Activated T-helper 9 cell treated with anti-CD3 and anti-CD28 coated beads, Interleukin-2, amount 50 U/mL, for 16 hours (primary cell): ENCODE measurements at regions not wholly inside any gene's neighbourhood (a gene's known extent, or its start where the extent isn't known, plus 50 kb on each side); places are given as distances from the start of the nearest gene placed in this dataset.

Source experiments
- DNase-seq: peaks from one replicate; pipeline ENCODE4 v3.0.0-alpha.2; 2020; ENCODE audit warnings: low read depth

DNA sequence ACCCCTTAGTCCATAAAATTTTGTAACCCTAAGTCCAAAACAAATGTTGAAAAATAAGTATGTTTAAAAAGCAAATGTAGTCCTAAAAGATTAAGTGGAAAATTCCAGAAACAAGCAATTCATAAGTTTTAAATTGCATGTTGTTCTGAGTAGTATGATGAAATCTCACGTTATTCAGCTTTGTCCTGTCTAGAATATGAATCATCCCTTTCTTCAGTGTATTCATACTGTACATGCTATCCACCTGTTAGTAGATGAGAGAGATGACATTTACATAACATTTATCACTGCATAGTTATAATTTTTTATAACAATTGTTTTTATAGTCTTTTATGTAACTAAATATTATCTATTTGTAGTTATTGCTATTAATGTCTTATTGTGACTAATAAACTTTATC lies 622.3 kb upstream of the CHORDC1 start:
- DNase-seq, result no peak

DNA sequence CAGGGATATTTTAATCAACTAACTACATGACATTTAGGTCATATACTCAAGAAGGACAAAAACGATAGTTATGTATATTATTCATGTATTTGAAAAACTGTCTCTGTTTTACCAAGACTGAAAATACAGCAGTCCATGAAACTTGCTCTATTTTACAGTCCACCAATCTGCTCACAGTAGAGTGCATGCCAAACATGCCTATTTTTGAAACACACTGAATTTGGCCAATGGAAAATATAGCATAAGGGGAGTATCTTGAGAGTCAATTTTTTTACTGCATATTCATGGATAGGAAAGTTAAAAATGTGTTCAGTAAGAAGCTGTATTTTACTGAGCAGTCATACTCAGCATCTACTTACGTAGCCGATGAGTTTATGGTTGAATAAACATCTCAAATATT lies 621.2 kb upstream of the CHORDC1 start:
- no peak for DNase-seq

DNA sequence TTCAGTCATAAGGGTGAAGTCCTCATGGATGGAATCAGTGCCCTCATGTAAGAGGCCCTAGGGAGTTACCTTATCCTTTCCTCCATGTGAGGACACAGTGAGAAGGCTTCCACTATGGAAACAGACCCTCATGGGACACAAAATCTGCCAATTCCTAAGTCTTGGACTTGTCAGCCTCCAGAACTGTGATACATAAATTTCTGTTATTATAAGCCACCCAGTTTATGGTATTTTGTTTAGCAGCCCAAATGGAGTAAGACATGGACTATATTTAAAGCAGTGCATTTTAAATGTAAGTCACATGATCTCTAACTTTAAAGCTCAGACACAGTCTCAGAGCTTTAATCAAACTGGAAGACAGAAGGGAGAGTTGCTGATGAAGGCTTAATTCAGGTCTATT lies 619.8 kb upstream of the CHORDC1 start:
- no peak for DNase-seq

DNA sequence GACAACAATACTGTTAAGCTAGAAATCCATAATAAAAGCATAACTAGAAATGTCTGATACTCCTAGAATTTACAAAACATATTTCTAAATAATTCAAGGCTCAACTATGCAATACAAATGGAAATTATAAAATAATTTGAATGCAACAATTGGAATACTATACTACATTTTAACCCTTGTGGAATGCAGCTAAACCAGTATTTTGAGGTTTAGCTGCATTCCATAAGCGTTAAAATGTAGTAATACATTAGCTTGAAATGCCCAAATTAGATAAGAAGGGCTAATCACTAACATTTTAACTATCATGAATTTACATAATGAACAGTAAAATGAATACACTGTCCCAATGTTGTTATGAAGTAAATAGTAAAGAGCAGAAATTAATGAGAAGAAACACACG lies 617.2 kb upstream of the CHORDC1 start:
- no peak for DNase-seq

DNA sequence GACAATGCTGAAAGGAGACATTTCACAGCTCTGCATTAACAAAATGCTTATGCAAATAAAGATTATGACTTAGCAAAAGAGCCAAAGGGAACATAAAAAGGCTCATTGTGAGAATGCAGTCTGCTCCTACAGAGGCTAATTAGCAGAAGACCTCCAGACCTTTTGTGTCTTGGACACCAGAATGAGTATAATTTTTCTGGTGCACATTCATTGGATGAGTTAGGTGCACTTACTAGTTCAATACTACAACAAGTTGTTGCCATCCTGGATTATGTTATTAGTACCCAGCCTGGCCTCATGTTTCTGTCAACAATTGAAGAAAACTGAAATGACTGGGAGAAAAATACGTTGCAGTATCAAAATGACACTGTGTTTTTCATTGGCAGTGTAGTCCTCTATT lies 613.2 kb upstream of the CHORDC1 start:
- DNase-seq, result no peak

DNA sequence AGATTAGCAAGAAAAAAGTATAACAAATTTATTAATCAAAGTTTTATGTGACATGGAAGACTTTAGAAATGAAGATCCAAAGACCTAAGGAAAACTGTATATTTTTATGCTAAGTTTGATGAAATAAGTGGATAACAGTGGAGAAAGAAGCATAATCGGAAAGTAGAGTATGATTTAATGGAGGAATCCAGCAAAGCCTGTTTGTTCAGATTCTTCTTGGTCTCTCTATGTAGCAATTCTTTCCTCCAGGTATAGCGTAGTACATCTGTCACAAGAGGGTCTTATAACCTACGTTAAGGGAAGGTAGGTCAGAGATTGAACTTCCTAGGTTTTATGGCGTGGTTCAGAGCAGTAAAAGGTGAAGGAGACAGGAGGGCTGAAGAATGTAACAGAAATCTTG lies 600.6 kb upstream of the CHORDC1 start:
- no peak for DNase-seq

DNA sequence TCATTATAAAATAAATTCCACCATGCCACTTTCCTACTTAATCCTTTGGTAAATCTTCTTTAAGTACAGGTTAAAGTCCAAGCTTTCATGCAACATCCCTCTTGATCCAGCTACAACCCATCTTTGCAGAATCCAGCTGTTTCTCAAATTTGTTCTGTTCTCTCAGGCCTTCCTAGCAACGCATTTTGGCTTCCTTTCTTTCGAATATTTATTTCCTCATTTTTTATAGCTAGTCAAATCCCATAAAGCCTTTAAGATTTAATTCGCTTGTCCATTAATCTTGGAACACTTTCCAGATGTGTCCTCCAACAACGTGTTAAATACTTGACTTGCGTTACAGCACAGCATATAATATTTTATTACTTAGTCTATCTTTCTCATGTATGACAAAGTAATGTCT lies 600.1 kb upstream of the CHORDC1 start:
- DNase-seq, result no peak

DNA sequence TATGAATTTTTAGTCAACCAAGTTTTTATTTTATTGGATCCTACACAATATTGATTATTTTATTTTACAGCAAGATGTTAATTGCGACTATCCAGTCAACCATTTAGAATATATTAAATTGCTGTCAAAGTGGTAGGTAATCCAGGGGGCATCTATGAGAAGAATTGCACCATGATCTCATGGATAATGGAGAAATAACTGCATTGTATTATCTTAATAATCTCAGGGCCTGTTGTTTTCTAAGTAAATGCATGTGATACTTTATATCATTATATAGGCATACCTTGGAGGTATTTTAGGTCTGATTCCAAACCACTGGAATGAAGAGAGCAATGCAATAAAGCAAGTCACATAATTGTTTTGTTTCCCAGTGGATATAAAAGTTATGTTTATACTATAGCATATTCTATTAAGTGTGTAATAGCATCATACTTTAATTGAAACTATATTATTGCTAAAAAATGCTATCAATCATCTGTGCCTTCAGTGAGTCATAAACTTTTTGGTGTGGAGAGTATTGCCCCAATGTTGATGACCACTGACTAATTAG lies 595.4 kb upstream of the CHORDC1 start:
- DNase-seq, result no peak

DNA sequence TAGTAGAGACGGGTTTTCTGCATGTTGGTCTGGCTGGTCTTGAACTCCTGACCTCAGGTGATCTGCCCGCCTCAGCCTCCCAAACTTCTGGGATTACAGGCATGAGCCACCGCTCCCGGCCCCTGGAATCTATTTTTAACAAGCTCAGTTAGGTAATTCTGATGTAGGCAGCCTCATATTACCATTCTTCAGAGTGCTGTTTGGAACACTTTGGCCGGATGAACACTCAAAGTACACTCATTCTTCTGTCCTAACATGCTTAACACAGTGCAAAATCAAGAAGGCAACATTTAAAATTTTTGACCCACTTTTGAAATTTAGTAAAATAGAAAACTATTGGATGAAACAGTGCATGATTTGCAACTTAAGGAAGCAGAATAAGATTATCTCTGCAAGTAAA lies 586.7 kb upstream of the CHORDC1 start:
- no peak for DNase-seq

DNA sequence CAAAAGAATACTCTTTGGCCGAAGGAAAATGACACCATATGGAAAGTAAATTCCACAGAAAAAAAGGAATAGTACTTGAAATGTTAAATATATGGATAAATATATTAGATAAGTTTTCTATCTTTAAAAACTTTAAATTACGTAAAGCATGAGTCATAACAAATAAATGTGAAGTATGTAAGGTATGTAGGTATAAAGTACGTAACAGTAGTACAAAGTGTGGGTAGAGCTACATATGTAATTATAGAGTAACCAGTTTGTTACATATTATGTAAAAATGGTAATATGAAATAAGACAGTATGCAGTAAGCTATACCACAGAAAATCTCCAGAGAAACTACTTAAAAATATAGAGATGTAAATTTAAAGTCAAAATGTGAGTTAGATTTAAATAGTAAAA lies 582.3 kb upstream of the CHORDC1 start:
- DNase-seq, result no peak

DNA sequence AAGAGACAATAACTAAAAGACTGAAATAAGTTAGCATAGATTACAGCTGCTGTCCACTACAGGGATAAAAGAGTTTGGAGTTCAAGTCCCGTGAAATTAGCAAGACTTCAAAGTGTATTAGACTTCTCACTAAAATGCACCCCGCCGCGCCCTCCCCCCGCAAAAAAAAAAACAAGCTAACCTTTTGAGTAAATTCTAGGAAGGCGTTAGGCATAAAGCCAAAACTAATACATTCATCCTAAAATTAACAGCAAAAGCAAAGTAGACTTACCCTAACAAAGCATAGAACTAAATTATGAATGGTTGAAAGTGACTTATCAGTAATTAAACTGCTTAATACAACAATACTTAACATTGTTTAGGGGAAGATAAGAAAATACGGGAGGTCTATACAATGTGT lies 581.0 kb upstream of the CHORDC1 start:
- no peak for DNase-seq

DNA sequence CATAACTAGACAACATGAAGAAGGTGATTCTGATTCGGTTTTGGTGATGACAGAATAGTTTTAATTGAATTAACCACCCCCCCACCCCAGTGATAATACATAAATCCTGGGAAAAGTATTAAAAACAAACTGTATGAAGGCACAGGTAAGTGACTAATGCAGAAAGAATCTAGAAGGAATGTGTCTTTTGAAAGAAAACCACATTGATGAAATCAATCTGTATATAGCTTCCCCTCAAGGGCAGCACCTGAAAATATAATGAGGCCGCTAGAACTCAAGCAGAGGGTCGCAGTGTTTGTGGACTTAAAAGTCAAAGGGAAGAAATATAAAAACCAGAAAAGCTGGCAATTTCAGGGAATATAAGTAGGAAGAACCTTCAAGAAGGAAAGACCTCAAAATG lies 580.5 kb upstream of the CHORDC1 start:
- no peak for DNase-seq

DNA sequence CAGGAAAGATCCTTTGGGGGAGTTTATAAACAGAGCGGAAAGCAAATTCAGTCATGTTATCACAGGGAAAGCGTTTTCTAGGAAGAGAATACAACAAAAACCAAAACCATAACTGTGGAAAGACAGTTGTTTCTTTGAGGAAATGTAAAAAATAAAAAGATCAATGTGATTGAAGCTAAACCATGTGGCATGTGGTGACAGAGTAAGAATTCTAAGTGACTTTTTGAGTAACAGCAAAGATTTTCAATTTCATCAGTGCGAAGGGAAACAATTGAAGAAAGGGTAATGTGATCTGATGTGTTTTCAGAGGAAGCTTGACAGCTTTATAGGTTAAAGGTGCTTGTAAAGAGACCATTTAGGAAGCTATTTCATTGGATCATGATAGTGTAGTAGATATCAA lies 575.9 kb upstream of the CHORDC1 start:
- DNase-seq, result no peak

DNA sequence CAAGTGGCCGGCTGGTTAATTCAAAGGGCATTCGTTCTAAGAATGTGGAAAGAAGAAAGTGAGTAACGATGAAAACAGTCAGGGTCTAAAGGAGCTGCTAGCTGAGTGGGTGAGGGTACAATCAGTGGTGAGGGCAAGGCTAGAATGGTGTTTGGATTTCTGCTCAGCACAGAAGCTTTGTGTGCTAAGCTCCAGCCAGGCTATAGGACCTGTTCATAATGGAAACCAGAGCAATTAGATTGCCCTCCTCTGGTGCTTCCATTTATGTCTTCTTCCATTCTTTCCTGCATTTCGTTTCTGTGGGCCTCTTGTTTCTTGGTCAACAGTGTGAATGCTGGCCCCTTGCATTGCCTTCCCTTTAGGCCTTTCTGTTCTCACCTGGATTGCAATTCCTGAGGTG lies 572.9 kb upstream of the CHORDC1 start:
- DNase-seq, result no peak

DNA sequence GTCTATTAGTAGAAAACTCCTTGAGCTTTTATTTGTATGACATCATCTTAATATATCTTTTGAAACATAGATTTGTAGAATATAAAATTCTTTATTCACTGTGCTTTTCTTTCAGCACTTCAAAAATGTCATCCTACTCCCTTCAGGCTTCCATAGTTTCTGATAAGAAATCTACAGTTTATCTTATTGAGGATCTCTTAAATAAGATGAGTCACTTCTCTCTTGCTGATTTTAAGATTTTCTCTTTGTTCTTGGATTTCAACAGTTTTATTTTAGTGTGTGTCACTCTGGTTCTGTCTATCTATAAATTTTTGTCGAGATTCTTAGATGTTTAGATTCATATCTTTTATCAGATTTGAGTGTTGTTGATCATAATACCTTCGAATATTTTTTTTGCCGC lies 566.1 kb upstream of the CHORDC1 start:
- DNase-seq, result no peak

DNA sequence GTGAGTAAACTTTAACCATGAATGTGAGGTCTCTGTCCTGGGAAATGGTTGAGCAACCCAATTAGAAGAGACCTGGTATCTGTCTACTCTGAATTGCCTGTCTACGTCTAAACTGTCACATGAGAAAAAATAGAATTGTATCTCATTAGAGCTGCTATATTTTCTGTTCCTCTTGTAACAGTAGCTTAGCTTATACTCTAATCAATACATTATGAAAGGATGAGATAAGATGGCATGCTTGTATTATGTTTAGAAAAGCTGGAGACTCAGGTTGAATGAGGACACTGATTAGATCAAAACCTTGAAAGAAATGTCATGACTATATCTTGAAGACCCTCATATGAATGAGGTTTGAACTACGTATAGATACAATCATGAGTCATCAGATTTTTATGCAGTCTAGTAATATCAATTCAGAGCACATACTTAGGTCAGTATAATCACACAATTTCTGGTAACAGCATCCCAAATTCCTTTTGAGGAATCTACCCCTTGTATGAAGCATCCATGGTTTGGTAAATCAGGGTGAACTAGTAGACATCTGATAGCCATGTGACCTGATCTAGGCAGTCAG lies 561.5 kb upstream of the CHORDC1 start:
- DNase-seq, result no peak

DNA sequence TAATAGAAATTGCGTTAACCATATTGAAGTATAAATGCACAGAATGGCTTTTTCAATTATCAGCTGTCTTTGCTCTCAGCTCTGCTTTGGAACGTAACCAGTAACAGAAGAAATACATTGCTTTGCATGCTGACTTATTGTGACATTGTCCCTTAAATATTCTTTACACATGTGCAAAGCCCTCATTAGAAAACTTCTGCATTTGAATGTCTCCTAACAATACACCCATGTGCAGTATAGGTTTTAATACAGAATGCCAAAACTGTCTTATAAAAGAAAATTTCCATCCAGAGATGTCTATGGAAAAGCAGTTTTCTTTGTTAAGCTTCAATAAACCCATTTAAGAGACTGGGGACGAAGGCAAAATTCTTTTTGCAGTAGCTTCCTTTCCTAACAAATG lies 560.3 kb upstream of the CHORDC1 start:
- no peak for DNase-seq

DNA sequence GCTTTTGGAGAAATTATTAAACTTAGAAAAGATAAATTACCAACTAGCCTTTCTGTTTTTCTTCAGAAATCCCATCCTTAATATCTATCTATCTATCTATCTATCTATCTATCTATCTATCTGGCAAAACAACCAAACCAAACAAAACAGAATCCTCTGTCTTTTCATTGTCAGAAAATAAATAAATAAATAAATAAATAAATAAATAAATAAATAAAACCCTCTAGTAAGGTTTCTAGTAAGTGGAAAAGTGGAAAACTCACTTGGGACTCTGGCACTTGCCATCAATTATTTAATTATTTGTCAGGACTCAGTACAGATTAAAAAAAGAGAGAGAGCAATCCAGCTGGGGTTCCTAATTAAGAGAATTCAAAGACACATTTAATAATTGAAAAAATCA lies 556.2 kb upstream of the CHORDC1 start:
- DNase-seq, result no peak

DNA sequence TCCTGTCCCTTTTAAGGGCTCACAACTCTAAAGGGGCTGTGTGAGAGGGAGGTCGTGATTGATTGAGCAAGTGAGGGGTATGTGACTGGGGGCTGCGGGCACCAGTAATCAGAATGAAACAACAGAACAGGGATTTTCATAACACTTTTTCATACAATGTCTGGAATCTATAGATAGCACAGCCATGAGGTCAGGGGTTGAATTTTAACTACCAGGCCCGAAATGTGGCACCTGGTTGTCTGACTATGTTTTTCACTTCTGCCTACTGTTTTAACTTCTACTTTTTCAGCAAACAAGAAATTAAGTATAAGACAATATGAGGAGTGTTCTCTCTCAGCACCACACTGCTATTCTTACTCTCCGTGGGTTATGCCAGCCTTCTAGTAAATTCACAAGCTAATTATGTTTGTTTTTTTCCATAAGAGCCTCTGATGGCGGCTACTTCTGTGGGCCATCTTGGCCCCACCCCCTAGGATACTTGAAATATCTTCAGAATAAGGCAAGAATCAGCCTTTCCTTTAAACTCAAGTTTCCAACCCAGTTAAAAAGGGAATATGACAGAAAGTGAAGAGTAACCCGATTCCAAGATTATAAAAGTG lies 552.8 kb upstream of the CHORDC1 start:
- DNase-seq, result no peak

DNA sequence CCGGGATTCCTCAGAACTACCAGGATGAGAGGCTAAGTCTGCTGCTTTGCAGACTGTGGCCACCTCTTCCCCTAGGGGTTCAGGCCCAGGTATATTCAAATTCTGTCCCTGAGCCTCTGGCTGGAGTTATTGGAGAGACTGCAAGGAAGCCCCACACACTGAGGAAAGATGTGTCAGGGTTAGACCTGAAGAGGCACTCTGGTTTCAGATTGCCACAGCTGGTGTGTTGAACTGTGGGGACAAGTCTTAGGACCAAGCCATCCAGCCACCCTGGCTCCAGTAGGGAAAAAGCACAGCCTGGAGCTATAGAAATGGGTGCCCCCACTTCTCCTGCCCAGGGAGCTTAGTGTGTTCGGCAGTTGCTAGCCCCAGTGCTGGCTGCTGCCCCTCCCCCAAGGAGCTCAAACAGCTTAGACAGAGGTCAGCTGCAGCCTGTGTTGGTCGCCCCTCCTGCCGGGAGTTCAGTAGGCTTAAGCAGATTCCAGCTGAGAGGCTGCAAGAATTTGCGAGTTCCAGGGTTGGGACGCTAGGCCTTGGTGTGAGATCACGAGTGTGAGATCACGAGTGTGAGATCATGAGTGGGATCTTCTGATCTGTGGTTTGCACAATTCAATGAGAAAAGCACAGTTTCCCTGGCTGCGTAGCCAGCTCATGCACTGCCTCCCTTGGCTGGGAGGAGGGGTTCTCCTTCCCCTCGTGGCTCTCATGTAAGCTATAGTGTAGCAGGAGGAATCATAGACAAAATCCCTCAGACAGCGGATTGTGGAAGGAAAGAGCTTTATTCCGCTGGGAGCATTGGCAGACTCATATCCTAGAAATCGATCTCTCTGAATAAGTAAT lies 552.1 kb upstream of the CHORDC1 start:
- no peak for DNase-seq

DNA sequence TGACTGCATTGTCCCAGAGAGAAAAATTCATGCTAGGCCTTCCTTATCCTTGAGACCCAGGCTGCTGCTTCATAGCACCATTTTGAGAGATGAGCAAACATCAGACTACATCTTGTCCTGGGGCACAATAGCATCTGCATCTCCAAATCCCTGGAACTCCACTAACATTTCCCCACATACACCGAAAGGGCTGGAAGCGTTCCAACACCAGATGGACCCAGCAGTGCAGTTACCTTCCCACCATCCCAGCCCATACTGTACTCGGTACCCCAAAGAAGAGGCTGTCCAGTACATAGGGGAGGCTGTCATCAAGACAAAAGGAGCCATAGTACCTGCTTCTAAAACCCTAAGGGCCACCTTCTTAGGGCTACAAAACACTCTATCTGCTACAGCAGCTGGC lies 547.2 kb upstream of the CHORDC1 start:
- no peak for DNase-seq

DNA sequence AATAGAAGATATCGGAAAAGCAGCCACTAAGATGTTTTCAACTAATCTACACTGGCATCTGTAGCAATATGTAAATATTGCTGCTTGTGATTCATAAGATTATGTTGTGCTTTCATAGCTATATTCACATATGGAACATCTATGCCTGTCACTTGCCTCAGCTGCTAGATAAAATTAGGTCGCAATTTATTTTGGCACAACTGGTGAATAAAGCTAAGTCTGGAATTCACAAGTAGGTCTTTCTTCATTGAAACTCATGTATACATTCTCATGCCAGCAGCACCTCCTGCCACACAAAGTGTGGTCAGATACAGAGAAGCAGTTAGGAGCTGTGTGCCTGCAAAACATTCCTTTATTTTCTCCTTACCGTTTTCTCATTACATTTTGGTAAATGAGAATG lies 543.3 kb upstream of the CHORDC1 start:
- DNase-seq, result no peak

DNA sequence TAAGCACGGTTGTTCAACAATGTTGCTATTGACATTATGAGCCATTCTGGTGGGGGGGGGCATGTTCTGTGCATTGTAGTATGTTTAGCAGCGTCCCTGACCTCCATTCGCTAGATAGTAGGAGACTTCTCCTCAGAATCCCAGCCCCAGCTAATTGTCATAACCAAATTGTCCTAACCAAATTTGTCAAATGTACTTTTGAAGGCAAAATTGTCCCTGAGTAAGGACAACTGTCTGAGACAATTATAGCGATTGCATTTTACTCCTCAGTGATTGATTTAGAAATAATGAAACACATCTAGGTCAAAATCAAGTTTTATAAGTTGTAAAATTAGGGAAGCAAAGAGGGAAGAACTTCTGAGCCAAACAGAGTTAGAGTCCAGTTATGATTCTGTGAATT lies 541.8 kb upstream of the CHORDC1 start:
- DNase-seq, result no peak
